GM12878 (cell line): ENCODE measurements at regions not wholly inside any gene's neighbourhood (a gene's known extent, or its start where the extent isn't known, plus 50 kb on each side); places are given as distances from the start of the nearest gene placed in this dataset.

Experiments
- CBX3 ChIP-seq: fragments of 200-600 bp; sonication (generic); IDR thresholded peaks from 2 replicates; pipeline ENCODE4 v1.6.1; 2016; ENCODE audit warnings: low read depth, borderline replicate concordance
- CBX5 ChIP-seq: sonication (generic); IDR thresholded peaks from 2 replicates; pipeline ENCODE4 v1.6.1; 2016; ENCODE audit warnings: low read depth, moderate library complexity, mild to moderate bottlenecking, inconsistent platforms
- CTCF ChIP-seq, 3 experiments: IDR thresholded peaks in 2 of 3; conservative IDR thresholded peaks in 1 of 3; 2 replicates each; pipeline ENCODE4 v1.5.1; 2011; ENCODE audit warnings: low read depth in 3 of 3, low read length in 3 of 3, mild to moderate bottlenecking in 3 of 3, control low read depth in 2 of 3, moderate library complexity in 2 of 3, inconsistent platforms in 1 of 3, mixed read lengths in 1 of 3; ENCODE audit not compliant: control insufficient read depth in 2 of 3, insufficient read depth in 1 of 3; ENCODE audit errors: extremely low read depth in 1 of 3
- EP300 ChIP-seq, 2 experiments: fragments of 150-350 bp in 1 of 2; IDR thresholded peaks; 2 replicates each; pipeline ENCODE4 v1.6.1; 2011 to 2012; ENCODE audit warnings: low read depth in 2 of 2, low read length in 2 of 2, borderline replicate concordance in 1 of 2, improper control_type of control experiment in 1 of 2, inconsistent platforms in 1 of 2; ENCODE audit not compliant: control insufficient read depth in 1 of 2
- FOXK2 ChIP-seq: fragments of 450-650 bp; IDR thresholded peaks from 2 replicates; pipeline ENCODE4 v1.6.1; 2017; ENCODE audit warnings: mild to moderate bottlenecking, moderate library complexity
- MAX ChIP-seq: IDR thresholded peaks from 2 replicates; pipeline ENCODE4 v1.6.1; 2012; ENCODE audit warnings: low read depth, low read length, improper control_type of control experiment
- MLLT1 ChIP-seq: fragments of 450-650 bp; IDR thresholded peaks from 2 replicates; pipeline ENCODE4 v1.6.1; 2016; ENCODE audit warnings: mild to moderate bottlenecking
- MXI1 ChIP-seq: fragments of 150-350 bp; IDR thresholded peaks from 2 replicates; pipeline ENCODE4 v1.6.1; 2011; ENCODE audit warnings: low read depth, mild to moderate bottlenecking, inconsistent platforms, low read length, improper control_type of control experiment
- POLR2AphosphoS5 ChIP-seq: IDR thresholded peaks from 2 replicates; pipeline ENCODE4 v1.6.1; 2011; ENCODE audit warnings: mild to moderate bottlenecking, low read length, inconsistent platforms
- SPI1 ChIP-seq: IDR thresholded peaks from 2 replicates; pipeline ENCODE4 v1.6.1; 2011; ENCODE audit warnings: low read depth, mild to moderate bottlenecking, low read length, moderate library complexity, borderline replicate concordance; ENCODE audit not compliant: insufficient read depth
- SRF ChIP-seq, 2 experiments: IDR thresholded peaks; 2 replicates each; pipeline ENCODE4 v1.6.1; 2011; ENCODE audit warnings: low read depth in 2 of 2, low read length in 2 of 2, mild to moderate bottlenecking in 1 of 2, moderate library complexity in 1 of 2
- TCF7 ChIP-seq: IDR thresholded peaks from 2 replicates; pipeline ENCODE4 v1.6.1; 2014; ENCODE audit warnings: antibody characterized with exemption, borderline replicate concordance
- USF2 ChIP-seq: IDR thresholded peaks from 2 replicates; pipeline ENCODE4 v1.6.1; 2011; ENCODE audit warnings: low read depth, low read length, improper control_type of control experiment, borderline replicate concordance

GRCh38 chr1:11340233-11340632 is 67.2 kb downstream of the UBIAD1 start:
- TF ChIP-seq CTCF (IDR thresholded peaks at IDR 0.05 in 2 of 3, conservative IDR thresholded peaks at IDR 0.05 in 1 of 3; ENCODE audit: control insufficient read depth in 2 of 3, extremely low read depth in 1 of 3, insufficient read depth in 1 of 3, low read depth in 3 of 3, low read length in 3 of 3) (no peak), MLLT1 (no peak), EP300 (IDR thresholded peaks at IDR 0.05; ENCODE audit: borderline replicate concordance in 1 of 2, control insufficient read depth in 1 of 2, low read depth in 2 of 2, low read length in 2 of 2) (no peak), CBX5 (no peak), MXI1 (no peak), TCF7 (no peak), SPI1 (no peak), FOXK2 (no peak), MAX (no peak), CBX3 (no peak), POLR2AphosphoS5 (no peak), USF2 (no peak), SRF (IDR thresholded peaks at IDR 0.05; ENCODE audit: low read depth in 2 of 2, low read length in 2 of 2) (no peak)
